ENCODE measurements at regions not wholly inside any gene's neighbourhood (a gene's known extent, or its start where the extent isn't known, plus 50 kb on each side); places are given as distances from the start of the nearest gene placed in this dataset.

- TF ChIP-seq CTCF (conservative IDR thresholded peaks at IDR 0.05; ENCODE audit: low read depth in 2 of 2) (peak; percentile 45 to 55), EZH2 (IDR thresholded peaks at IDR 0.05; ENCODE audit: low read depth, unreplicated experiment) (no peak)
- Histone ChIP-seq H3F3A (replicated peaks; ENCODE audit: low read depth) (no peaks in the 10 kb centered on the region), H3K4me2 (no peak overlapping the region), H3K4me3 (no peak overlapping the region), H3K27ac (ENCODE audit: low read depth) (no peak overlapping the region), H2AFZ (no peak overlapping the region), H4K20me1 (replicated peaks; ENCODE audit: insufficient read depth) (no peaks in the 10 kb centered on the region), H3K4me1 (ENCODE audit: insufficient read depth) (no peaks in the 10 kb centered on the region), H3K9me2 (ENCODE audit: insufficient read depth) (no peaks in the 10 kb centered on the region), H3K27me3 (ENCODE audit: insufficient read depth) (no peaks in the 10 kb centered on the region), H3K36me3 (ENCODE audit: insufficient read depth) (no peaks in the 10 kb centered on the region), H3K79me2 (replicated peaks; ENCODE audit: insufficient read depth) (no peaks in the 10 kb centered on the region)
- DNase-seq (ENCODE audit: low spot score), result peak; percentile 42
- Mint-ChIP-seq H3K27me3 (ENCODE audit: insufficient read depth, low read depth, poor library complexity) (no peaks in the 10 kb centered on the region), H3K36me3 (ENCODE audit: low read depth) (no peaks in the 10 kb centered on the region; the same call in 2 of the 3 replicates), H3K4me3 (no peak overlapping the region), H3K9me3 (no peaks in the 10 kb centered on the region), H3K4me1 (no peaks in the 10 kb centered on the region), H3K27ac (no peak overlapping the region)
- ATAC-seq, result peak; percentile 38; the same call in 1 of the 3 replicates
These were observed 560.5 kb upstream of the PABPC4L start for GRCh38 chr4:134762053-134762452.

- H3K27me3 ChIP-seq (ENCODE audit: insufficient read depth), result no peaks in the 10 kb centered on the region
- no peaks in the 10 kb centered on the region for H3K4me1 ChIP-seq (ENCODE audit: insufficient read depth)
- no peaks in the 10 kb centered on the region for H3K79me2 ChIP-seq (replicated peaks; ENCODE audit: insufficient read depth)
- no peaks in the 10 kb centered on the region for H3K4me1 Mint-ChIP-seq
- no peak overlapping the region for H3K27ac ChIP-seq (ENCODE audit: low read depth)
- H3K4me2 ChIP-seq, result no peak overlapping the region
- no peak overlapping the region for H3K27ac Mint-ChIP-seq
- no peaks in the 10 kb centered on the region for H3K27me3 Mint-ChIP-seq (ENCODE audit: insufficient read depth, low read depth, poor library complexity)
- ATAC-seq (no peak), DNase-seq (ENCODE audit: low spot score) (no peak)
- H3K4me3 ChIP-seq, result no peak overlapping the region
- no peaks in the 10 kb centered on the region for H4K20me1 ChIP-seq (replicated peaks; ENCODE audit: insufficient read depth)
- H3K9me2 ChIP-seq (ENCODE audit: insufficient read depth), result no peaks in the 10 kb centered on the region
- no peaks in the 10 kb centered on the region for H3K36me3 ChIP-seq (ENCODE audit: insufficient read depth)
- no peak overlapping the region for H3K4me3 Mint-ChIP-seq
- H3K9me3 Mint-ChIP-seq, result no peaks in the 10 kb centered on the region
- TF ChIP-seq ZNF462 (CRISPR knock-in tag; IDR thresholded peaks at IDR 0.05), result no peak
- H2AFZ ChIP-seq, result peak overlapping the region; percentile 14; the same call in 1 of the 2 replicates
- H3K36me3 Mint-ChIP-seq (ENCODE audit: low read depth), result no peaks in the 10 kb centered on the region
- no peaks in the 10 kb centered on the region for H3F3A ChIP-seq (replicated peaks; ENCODE audit: low read depth)
These were observed 554.8 kb upstream of the PABPC4L start for GRCh38 chr4:134756421-134756820.
